Gastroesophageal sphincter (tissue), 4 donors: ENCODE measurements at regions not wholly inside any gene's neighbourhood (a gene's known extent, or its start where the extent isn't known, plus 50 kb on each side); places are given as distances from the start of the nearest gene placed in this dataset.

Experiments used
- ATAC-seq: fragments of 150-250 bp; one replicate; pipeline ENCODE4 v1.9.1; 2016; ENCODE audit warnings: mild to moderate bottlenecking, moderate library complexity
- H3K27ac ChIP-seq, 4 donors: fragments of 200-600 bp; sonication (generic) in 3 of 4; 1 replicate in 3 of 4; 2 replicates in 1 of 4; pipeline ENCODE4 v1.5.1; 2016 to 2019
- H3K27me3 ChIP-seq: fragments of 200-600 bp; sonication (generic); one replicate; pipeline ENCODE4 v1.5.1; 2019
- H3K36me3 ChIP-seq, 2 donors: fragments of 200-600 bp; sonication (generic); one replicate each; pipeline ENCODE4 v1.5.1; 2019; ENCODE audit warnings: control low read depth in 1 of 2
- H3K4me1 ChIP-seq, 3 donors: fragments of 200-600 bp; sonication (generic); 1 replicate in 2 of 3; 2 replicates in 1 of 3; pipeline ENCODE4 v1.5.1; 2016 to 2019; ENCODE audit warnings: control low read depth in 2 of 3
- H3K4me3 ChIP-seq, 2 donors: fragments of 200-600 bp; sonication (generic); one replicate each; pipeline ENCODE4 v1.5.1; 2019; ENCODE audit warnings: mild to moderate bottlenecking in 1 of 2, moderate library complexity in 1 of 2
- H3K9me3 ChIP-seq, 3 donors: fragments of 200-600 bp; sonication (generic); one replicate each; pipeline ENCODE4 v1.5.1; 2017 to 2019; ENCODE audit warnings: control low read depth in 2 of 3
- CTCF ChIP-seq, 4 experiments: fragments of 200-600 bp in 2 of 4; fragments of 450-650 bp in 2 of 4; sonication (generic) in 1 of 4; IDR thresholded peaks; one replicate each; pipeline ENCODE4 v1.5.1; 2017 to 2019; ENCODE audit warnings: antibody characterized with exemption in 4 of 4, mild to moderate bottlenecking in 2 of 4, moderate library complexity in 2 of 4
- EP300 ChIP-seq: sonication (generic); formaldehyde crosslinking; IDR thresholded peaks from one replicate; pipeline ENCODE4 v1.6.1; 2017; ENCODE audit warnings: antibody characterized with exemption, mild to moderate bottlenecking
- POLR2A ChIP-seq, 2 donors: fragments of 450-650 bp; IDR thresholded peaks; one replicate each; pipeline ENCODE4 v1.6.1; 2017; ENCODE audit warnings: antibody characterized with exemption in 2 of 2, mild to moderate bottlenecking in 2 of 2, moderate library complexity in 1 of 2
- POLR2AphosphoS5 ChIP-seq: sonication (generic); formaldehyde crosslinking; IDR thresholded peaks from one replicate; pipeline ENCODE4 v1.6.1; 2017; ENCODE audit warnings: antibody characterized with exemption
- WGBS, 2 donors: methylation state at CpG; one replicate each; pipeline ENCODE4 v1.1.5; 2018; ENCODE audit warnings: low coverage in 1 of 2; 5-methylcytosine and 5-hydroxymethylcytosine counted together

- no peak for ATAC-seq
- 25 to 29% methylated on average over 1 of the region's 1 CpG for WGBS, 2 donors
These were observed 70.7 kb downstream of the SOX2 start for GRCh38 chr3:181782306-181782954.

GRCh38 chr3:181790561-181790960 is 78.8 kb downstream of the SOX2 start:
- Histone ChIP-seq H3K9me3 (no peaks in the 10 kb centered on the region), H3K27ac (no peak overlapping the region), H3K36me3 (no peaks in the 10 kb centered on the region), H3K27me3 (no peaks in the 10 kb centered on the region), H3K4me1 (peaks cover 0 to 8% (median 0%) of the 10 kb centered on the region in 3 donors), H3K4me3 (no peak overlapping the region)
- 13 to 20% methylated on average over 6 of the region's 7 CpGs for WGBS, 2 donors
- no peak for ATAC-seq
- TF ChIP-seq POLR2AphosphoS5 (no peak), POLR2A (IDR thresholded peaks at IDR 0.05) (no peak), CTCF (IDR thresholded peaks at IDR 0.05) (no peak), EP300 (no peak)

More at GRCh38 chr3:181782306-181782954, 70.7 kb downstream of the SOX2 start:
- Histone ChIP-seq H3K9me3 (no peaks in the 10 kb centered on the region), H3K36me3 (no peaks in the 10 kb centered on the region), H3K27ac (no peak overlapping the region), H3K4me1 (no peaks in the 10 kb centered on the region), H3K4me3 (no peak overlapping the region), H3K27me3 (no peaks in the 10 kb centered on the region)
- TF ChIP-seq POLR2A (IDR thresholded peaks at IDR 0.05): no peak
- no peak for TF ChIP-seq EP300
- TF ChIP-seq CTCF (IDR thresholded peaks at IDR 0.05): no peak

GRCh38 chr3:181791056-181791955 is 79.6 kb downstream of the SOX2 start:
- no peaks in the 10 kb centered on the region for H3K27me3 ChIP-seq
- H3K9me3 ChIP-seq: no peaks in the 10 kb centered on the region
- no peaks in the 10 kb centered on the region for H3K36me3 ChIP-seq
- peaks cover 0 to 8% (median 0%) of the 10 kb centered on the region in 3 donors for H3K4me1 ChIP-seq
- TF ChIP-seq EP300: no peak
- TF ChIP-seq CTCF (IDR thresholded peaks at IDR 0.05): no peak
- TF ChIP-seq POLR2AphosphoS5: no peak
- TF ChIP-seq POLR2A (IDR thresholded peaks at IDR 0.05): no peak
- no peak overlapping the region for H3K4me3 ChIP-seq
- WGBS, 2 donors: 31 to 48% methylated on average over 4 to 7 of the region's 7 CpGs
- no peak overlapping the region for H3K27ac ChIP-seq
- no peak for ATAC-seq

GRCh38 chr3:181793006-181793405 is 81.3 kb downstream of the SOX2 start:
- no peak for ATAC-seq
- 65 to 83% methylated on average over 4 to 7 of the region's 7 CpGs for WGBS, 2 donors
- Histone ChIP-seq H3K9me3 (no peaks in the 10 kb centered on the region), H3K36me3 (no peaks in the 10 kb centered on the region), H3K4me1 (peaks cover 0 to 8% (median 0%) of the 10 kb centered on the region in 3 donors), H3K27ac (no peak overlapping the region), H3K27me3 (no peaks in the 10 kb centered on the region), H3K4me3 (no peak overlapping the region)
- TF ChIP-seq CTCF (IDR thresholded peaks at IDR 0.05): no peak
- TF ChIP-seq POLR2A (IDR thresholded peaks at IDR 0.05): no peak
- no peak for TF ChIP-seq POLR2AphosphoS5
- TF ChIP-seq EP300: no peak
